ENCODE measurements at regions not wholly inside any gene's neighbourhood (a gene's known extent, or its start where the extent isn't known, plus 50 kb on each side); places are given as distances from the start of the nearest gene placed in this dataset.

- Histone ChIP-seq H4K91ac (ENCODE audit: insufficient read length, low read depth, low read length) (no peak overlapping the region), H3K9ac (ENCODE audit: extremely low read depth, insufficient read length, low read length) (no peak overlapping the region), H2BK120ac (ENCODE audit: low read depth, low read length, poor library complexity, severe bottlenecking) (no peak overlapping the region), H3K4ac (ENCODE audit: low read depth, low read length) (no peak overlapping the region), H2BK5ac (ENCODE audit: insufficient read length, low read length) (no peak overlapping the region), H2BK12ac (ENCODE audit: insufficient read length, low read depth, low read length) (no peak overlapping the region), H3K4me2 (ENCODE audit: insufficient read depth, insufficient read length, low read length) (no peak overlapping the region), H3K79me1 (ENCODE audit: insufficient read depth, low read depth, low read length, poor library complexity, severe bottlenecking) (no peaks in the 10 kb centered on the region), H2BK20ac (ENCODE audit: low read depth, low read length, poor library complexity, severe bottlenecking) (no peak overlapping the region), H3K23ac (ENCODE audit: insufficient read length, low read depth, low read length) (no peak overlapping the region), H3K14ac (ENCODE audit: insufficient read depth, low read length) (no peak overlapping the region), H3K27me3 (ENCODE audit: insufficient read depth, low read length) (no peaks in the 10 kb centered on the region), H4K5ac (ENCODE audit: insufficient read length, low read depth, low read length) (no peak overlapping the region), H3K79me2 (ENCODE audit: insufficient read depth, low read length) (no peaks in the 10 kb centered on the region), H3K9me3 (ENCODE audit: control insufficient read depth, low read depth, low read length) (no peaks in the 10 kb centered on the region), H4K20me1 (ENCODE audit: control insufficient read depth, insufficient read depth, insufficient read length) (no peaks in the 10 kb centered on the region), H2AFZ (ENCODE audit: low read length) (no peak overlapping the region), H3K27ac (ENCODE audit: insufficient read length, low read depth, low read length) (no peak overlapping the region), H3K56ac (ENCODE audit: insufficient read length, low read depth, low read length) (no peak overlapping the region), H3T11ph (ENCODE audit: low read length) (no peak overlapping the region), H2AK5ac (ENCODE audit: insufficient read length, low read length) (no peak overlapping the region), H3K18ac (ENCODE audit: insufficient read length, low read depth, low read length) (no peak overlapping the region), H2BK15ac (ENCODE audit: low read depth, low read length) (no peak overlapping the region), H3K4me1 (ENCODE audit: insufficient read depth, low read length) (peaks cover 2% of the 10 kb centered on the region; the same call in 1 of the 2 replicates), H3K23me2 (ENCODE audit: insufficient read length, low read depth, low read length, poor library complexity, severe bottlenecking) (no peaks in the 10 kb centered on the region), H4K8ac (replicated peaks; ENCODE audit: insufficient read length, low read depth, low read length) (no peak overlapping the region)
- Mint-ChIP-seq H3K4me1 (peaks cover 9 to 14% of the 10 kb centered on the region in 2 experiments), H3K27me3 (ENCODE audit: low read depth) (no peaks in the 10 kb centered on the region; the same call in 1 of the 2 replicates), H3K9me3 (peaks cover 20 to 25% of the 10 kb centered on the region in 2 experiments), H3K36me3 (ENCODE audit: insufficient read depth in 1 of 3, low read depth in 3 of 3) (peaks cover 4 to 22% (median 11%) of the 10 kb centered on the region in 3 experiments; a peak in 5 of 7 replicates), H3K27ac (no peak overlapping the region), H3K4me3 (no peak overlapping the region)
- WGBS (ENCODE audit: extremely low coverage, insufficient read length, low lambda C conversion rate) = no CpG with 5 or more reads among the region's 4 CpGs
- no peak for DNase-seq
- no peak for TF ChIP-seq CTCF (conservative IDR thresholded peaks at IDR 0.05)
These were observed 250.9 kb upstream of the PTGER4 start for GRCh38 chr5:40428815-40429214.

Data from H9 (cell line).